ENCODE measurements at regions not wholly inside any gene's neighbourhood (a gene's known extent, or its start where the extent isn't known, plus 50 kb on each side); places are given as distances from the start of the nearest gene placed in this dataset.

DNA sequence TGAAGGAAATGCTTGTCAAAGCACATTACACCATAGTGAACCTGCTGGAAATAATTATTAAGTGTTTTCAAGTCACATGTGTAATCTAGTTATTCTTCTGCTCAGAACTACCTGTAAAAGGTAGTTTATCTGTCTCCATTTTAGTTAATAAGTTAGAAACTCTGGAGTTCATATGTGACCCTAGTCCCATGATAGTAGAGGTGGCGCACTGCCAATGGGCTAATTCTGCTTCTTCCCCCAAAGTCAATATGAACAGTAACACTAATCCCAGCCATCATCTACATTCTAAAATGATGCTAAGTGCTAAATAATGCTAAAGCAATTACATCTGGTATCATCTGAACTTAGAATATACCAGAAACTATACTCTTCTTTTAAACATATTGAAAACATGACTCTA lies 361.0 kb upstream of the NECTIN3 start:
- TF ChIP-seq RAD21 (conservative IDR thresholded peaks at IDR 0.05) (no peak), REST (IDR thresholded peaks at IDR 0.05; ENCODE audit: borderline replicate concordance) (no peak), EP300 (conservative IDR thresholded peaks at IDR 0.05; ENCODE audit: poor library complexity, severe bottlenecking) (no peak), SMC3 (conservative IDR thresholded peaks at IDR 0.05; ENCODE audit: poor library complexity) (no peak), EZH2 (IDR thresholded peaks at IDR 0.05; ENCODE audit: borderline replicate concordance, insufficient read depth, low read length, poor library complexity, severe bottlenecking) (no peak), CTCF (IDR thresholded peaks at IDR 0.05; ENCODE audit: poor library complexity, severe bottlenecking) (no peak), POLR2AphosphoS5 (IDR thresholded peaks at IDR 0.05) (no peak), MXI1 (conservative IDR thresholded peaks at IDR 0.05; ENCODE audit: poor library complexity, severe bottlenecking) (no peak), TAF1 (IDR thresholded peaks at IDR 0.05; ENCODE audit: low read depth) (no peak)
- no peaks in the 10 kb centered on the region for H4K20me1 ChIP-seq (ENCODE audit: insufficient read depth)
- no peak overlapping the region for H3K27ac ChIP-seq (ENCODE audit: low read length)
- no peaks in the 10 kb centered on the region for H3K79me2 ChIP-seq (replicated peaks; ENCODE audit: insufficient read depth, low read length)
- H3K9ac ChIP-seq (ENCODE audit: low read length): no peak overlapping the region
- no peaks in the 10 kb centered on the region for H3K27me3 ChIP-seq (ENCODE audit: insufficient read depth, low read depth, low read length)
- no peaks in the 10 kb centered on the region for H3K9me3 ChIP-seq (ENCODE audit: low read length)
- no peaks in the 10 kb centered on the region for H3K36me3 ChIP-seq (ENCODE audit: insufficient read depth, low read length)
- no peak overlapping the region for H2AFZ ChIP-seq (ENCODE audit: low read depth, low read length)
- H3K4me2 ChIP-seq (ENCODE audit: low read length): no peak overlapping the region
- no peaks in the 10 kb centered on the region for H3K9me2 ChIP-seq (ENCODE audit: insufficient read depth, low read length)
- no peak overlapping the region for H3K4me3 ChIP-seq (ENCODE audit: low read length)
- no peaks in the 10 kb centered on the region for H3F3A ChIP-seq (ENCODE audit: insufficient read depth, low read length, poor library complexity, severe bottlenecking)

DNA sequence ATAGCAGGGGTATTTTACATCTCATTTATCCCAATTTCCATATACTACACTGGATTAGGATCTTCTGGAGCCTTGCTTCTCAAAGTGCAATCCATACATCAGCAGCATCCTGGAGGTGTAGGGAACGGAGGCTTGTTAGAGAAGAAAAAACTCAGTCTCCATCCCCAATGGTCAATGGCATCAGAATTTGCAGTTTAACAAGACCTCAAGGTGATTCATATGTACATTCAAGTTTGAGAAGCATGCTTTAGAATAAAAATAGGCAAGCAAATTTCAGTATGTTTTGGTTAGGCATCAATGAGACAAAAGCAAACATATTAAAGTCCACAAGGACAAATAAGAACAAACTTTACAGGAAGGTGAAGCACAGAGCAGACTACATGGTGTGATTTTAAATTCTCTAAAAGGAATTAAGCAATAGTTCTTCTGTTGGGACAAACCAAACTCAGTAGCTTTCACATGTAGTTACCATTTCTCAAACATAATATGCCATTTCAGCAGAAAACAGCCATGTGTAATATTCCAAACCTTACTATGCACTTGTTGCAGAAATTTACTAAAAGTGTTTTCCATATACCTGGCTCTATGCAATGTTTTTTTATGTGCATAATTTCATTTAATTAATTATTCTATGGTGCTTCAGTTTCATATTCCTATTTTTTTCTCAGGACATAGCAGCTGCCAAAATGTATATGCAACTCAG lies 360.3 kb upstream of the NECTIN3 start:
- no peak overlapping the region for H3K27ac ChIP-seq (ENCODE audit: low read length)

More for the DNA sequence above, 360.3 kb upstream of the NECTIN3 start:
- Histone ChIP-seq H2AFZ (ENCODE audit: low read depth, low read length) (no peak overlapping the region), H4K20me1 (ENCODE audit: insufficient read depth) (no peaks in the 10 kb centered on the region), H3F3A (ENCODE audit: insufficient read depth, low read length, poor library complexity, severe bottlenecking) (no peaks in the 10 kb centered on the region), H3K4me3 (ENCODE audit: low read length) (no peak overlapping the region), H3K79me2 (replicated peaks; ENCODE audit: insufficient read depth, low read length) (no peaks in the 10 kb centered on the region), H3K9ac (ENCODE audit: low read length) (no peak overlapping the region), H3K4me2 (ENCODE audit: low read length) (no peak overlapping the region), H3K27me3 (ENCODE audit: insufficient read depth, low read depth, low read length) (no peaks in the 10 kb centered on the region), H3K36me3 (ENCODE audit: insufficient read depth, low read length) (no peaks in the 10 kb centered on the region), H3K9me2 (ENCODE audit: insufficient read depth, low read length) (no peaks in the 10 kb centered on the region), H3K9me3 (ENCODE audit: low read length) (no peaks in the 10 kb centered on the region)
- TF ChIP-seq REST (IDR thresholded peaks at IDR 0.05; ENCODE audit: borderline replicate concordance): no peak
- TF ChIP-seq EP300 (conservative IDR thresholded peaks at IDR 0.05; ENCODE audit: poor library complexity, severe bottlenecking): no peak
- TF ChIP-seq EZH2 (IDR thresholded peaks at IDR 0.05; ENCODE audit: borderline replicate concordance, insufficient read depth, low read length, poor library complexity, severe bottlenecking): no peak
- TF ChIP-seq SMC3 (conservative IDR thresholded peaks at IDR 0.05; ENCODE audit: poor library complexity): no peak
- TF ChIP-seq RAD21 (conservative IDR thresholded peaks at IDR 0.05): no peak
- TF ChIP-seq TAF1 (IDR thresholded peaks at IDR 0.05; ENCODE audit: low read depth): no peak
- no peak for TF ChIP-seq CTCF (IDR thresholded peaks at IDR 0.05; ENCODE audit: poor library complexity, severe bottlenecking)
- TF ChIP-seq MXI1 (conservative IDR thresholded peaks at IDR 0.05; ENCODE audit: poor library complexity, severe bottlenecking): no peak
- TF ChIP-seq POLR2AphosphoS5 (IDR thresholded peaks at IDR 0.05): no peak
